MM.1S (cell line): ENCODE measurements at regions not wholly inside any gene's neighbourhood (a gene's known extent, or its start where the extent isn't known, plus 50 kb on each side); places are given as distances from the start of the nearest gene placed in this dataset.

Source experiments
- DNase-seq: peaks from one replicate; pipeline ENCODE4 v3.0.0-alpha.2; 2015
- H2AFZ ChIP-seq: fragments of 300-600 bp; sonication (generic); 2 replicates; pipeline ENCODE4 v1.6.0; 2016; ENCODE audit warnings: antibody characterized with exemption, low read length
- H3F3A ChIP-seq: fragments of 300-600 bp; sonication (generic); 2 replicates; pipeline ENCODE4 v1.6.1; 2016; ENCODE audit warnings: mild to moderate bottlenecking, antibody characterized with exemption, low read length, moderate library complexity, mixed read lengths; ENCODE audit not compliant: insufficient read depth
- H3K27ac ChIP-seq: fragments of 300-600 bp; sonication (generic); 2 replicates; pipeline ENCODE4 v1.5.1; 2016; ENCODE audit warnings: mild to moderate bottlenecking, low read length
- H3K27me3 ChIP-seq: fragments of 300-600 bp; sonication (generic); replicated peaks from 2 replicates; pipeline ENCODE4 v1.6.0; 2016; ENCODE audit warnings: low read length; ENCODE audit not compliant: insufficient read depth
- H3K36me3 ChIP-seq: fragments of 300-600 bp; sonication (generic); replicated peaks from 2 replicates; pipeline ENCODE4 v1.6.1; 2016; ENCODE audit warnings: mild to moderate bottlenecking, low read length, mixed read lengths; ENCODE audit not compliant: insufficient read depth
- H3K4me1 ChIP-seq: fragments of 300-600 bp; sonication (generic); 2 replicates; pipeline ENCODE4 v1.6.1; 2016; ENCODE audit warnings: low read length, mixed read lengths
- H3K4me2 ChIP-seq: fragments of 300-600 bp; sonication (generic); 2 replicates; pipeline ENCODE4 v1.6.0; 2016; ENCODE audit warnings: low read depth, low read length
- H3K4me3 ChIP-seq: fragments of 300-600 bp; sonication (generic); 2 replicates; pipeline ENCODE4 v1.5.1; 2016; ENCODE audit warnings: low read length, mixed read lengths
- H3K79me2 ChIP-seq: fragments of 300-600 bp; sonication (generic); 2 replicates; pipeline ENCODE4 v1.6.1; 2016; ENCODE audit warnings: mixed run types, low read length, mixed read lengths
- H3K9ac ChIP-seq: fragments of 300-600 bp; sonication (generic); 2 replicates; pipeline ENCODE4 v1.6.1; 2016; ENCODE audit warnings: low read length, mixed read lengths
- H3K9me2 ChIP-seq: fragments of 300-600 bp; sonication (generic); replicated peaks from 2 replicates; pipeline ENCODE4 v1.6.1; 2016; ENCODE audit warnings: mild to moderate bottlenecking, low read length, mixed read lengths; ENCODE audit not compliant: insufficient read depth
- H3K9me3 ChIP-seq: fragments of 300-600 bp; sonication (generic); replicated peaks from 2 replicates; pipeline ENCODE4 v1.6.1; 2016; ENCODE audit warnings: mild to moderate bottlenecking, low read length, mixed read lengths; ENCODE audit not compliant: insufficient read depth
- H4K20me1 ChIP-seq: fragments of 300-600 bp; sonication (generic); 2 replicates; pipeline ENCODE4 v1.6.1; 2016; ENCODE audit warnings: mild to moderate bottlenecking, low read length, moderate library complexity, mixed read lengths; ENCODE audit not compliant: insufficient read depth
- EZH2 ChIP-seq: fragments of 300-600 bp; sonication (generic); optimal IDR thresholded peaks from 2 replicates; pipeline ENCODE3; 2017; ENCODE audit warnings: low read depth, mild to moderate bottlenecking, antibody characterized with exemption, low read length, mixed read lengths
- EZH2phosphoT487 ChIP-seq: fragments of 300-600 bp; sonication (generic); IDR thresholded peaks from 2 replicates; pipeline ENCODE4 v1.6.1; 2018; ENCODE audit warnings: antibody characterized with exemption, low read length
- TF ChIP-seq, protein P1 (sequence below): fragments of 300-600 bp; sonication (generic); IDR thresholded peaks from 2 replicates; pipeline ENCODE4 v1.5.1; 2016; ENCODE audit warnings: antibody characterized with exemption, low read length, mixed read lengths

DNA sequence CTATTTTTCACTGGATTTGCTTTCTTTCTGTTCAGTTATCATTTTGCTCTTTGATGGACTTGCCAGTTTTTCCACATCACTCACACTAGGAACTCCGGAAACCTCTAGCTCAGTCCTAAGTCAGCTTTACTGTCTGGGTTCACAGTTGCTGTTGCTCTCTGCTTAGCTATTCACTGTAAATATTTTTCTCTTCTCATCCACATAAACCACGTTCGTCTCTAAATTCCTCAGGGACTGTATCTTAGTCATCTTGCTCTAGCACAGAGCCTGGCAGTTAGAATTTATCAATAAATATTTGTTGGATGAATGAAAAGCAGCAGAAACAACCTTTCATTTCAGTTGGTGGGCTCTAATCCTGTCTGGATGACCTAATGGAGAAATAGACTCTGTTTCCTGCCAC, 119.4 kb upstream of the DMD start:
- Histone ChIP-seq H4K20me1 (no peaks in the 10 kb centered on the region), H3K9me3 (no peaks in the 10 kb centered on the region), H3F3A (no peaks in the 10 kb centered on the region), H3K27ac (no peak overlapping the region), H3K79me2 (no peaks in the 10 kb centered on the region), H3K36me3 (no peaks in the 10 kb centered on the region), H3K4me3 (no peak overlapping the region), H3K27me3 (no peaks in the 10 kb centered on the region), H3K4me2 (no peak overlapping the region), H3K4me1 (no peaks in the 10 kb centered on the region), H3K9me2 (no peaks in the 10 kb centered on the region), H2AFZ (no peak overlapping the region), H3K9ac (no peak overlapping the region)
- DNase-seq: no peak
- no peak for TF ChIP-seq EZH2phosphoT487
- no peak for TF ChIP-seq EZH2
- TF ChIP-seq, protein P1, sequence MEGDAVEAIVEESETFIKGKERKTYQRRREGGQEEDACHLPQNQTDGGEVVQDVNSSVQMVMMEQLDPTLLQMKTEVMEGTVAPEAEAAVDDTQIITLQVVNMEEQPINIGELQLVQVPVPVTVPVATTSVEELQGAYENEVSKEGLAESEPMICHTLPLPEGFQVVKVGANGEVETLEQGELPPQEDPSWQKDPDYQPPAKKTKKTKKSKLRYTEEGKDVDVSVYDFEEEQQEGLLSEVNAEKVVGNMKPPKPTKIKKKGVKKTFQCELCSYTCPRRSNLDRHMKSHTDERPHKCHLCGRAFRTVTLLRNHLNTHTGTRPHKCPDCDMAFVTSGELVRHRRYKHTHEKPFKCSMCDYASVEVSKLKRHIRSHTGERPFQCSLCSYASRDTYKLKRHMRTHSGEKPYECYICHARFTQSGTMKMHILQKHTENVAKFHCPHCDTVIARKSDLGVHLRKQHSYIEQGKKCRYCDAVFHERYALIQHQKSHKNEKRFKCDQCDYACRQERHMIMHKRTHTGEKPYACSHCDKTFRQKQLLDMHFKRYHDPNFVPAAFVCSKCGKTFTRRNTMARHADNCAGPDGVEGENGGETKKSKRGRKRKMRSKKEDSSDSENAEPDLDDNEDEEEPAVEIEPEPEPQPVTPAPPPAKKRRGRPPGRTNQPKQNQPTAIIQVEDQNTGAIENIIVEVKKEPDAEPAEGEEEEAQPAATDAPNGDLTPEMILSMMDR: no peak

DNA sequence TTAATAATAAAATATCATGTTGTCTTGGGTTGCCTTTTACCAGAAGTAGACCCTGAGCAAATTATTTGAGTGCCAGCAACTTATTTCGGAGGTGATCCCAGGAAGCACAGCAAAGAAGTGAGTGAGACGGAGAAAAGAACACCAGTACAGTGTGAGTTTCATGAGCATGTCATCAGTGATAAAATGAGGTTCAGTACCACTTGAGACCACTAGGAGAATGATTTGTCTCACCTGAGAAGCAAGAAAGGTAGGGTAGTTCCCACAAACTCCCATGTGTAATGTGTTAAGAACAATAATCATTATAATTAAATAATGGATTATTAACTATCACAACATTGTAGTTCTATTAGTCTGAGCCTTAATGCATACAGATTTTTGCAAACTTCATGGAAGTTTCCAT, 112.8 kb upstream of the DMD start:
- no peak for DNase-seq

DNA sequence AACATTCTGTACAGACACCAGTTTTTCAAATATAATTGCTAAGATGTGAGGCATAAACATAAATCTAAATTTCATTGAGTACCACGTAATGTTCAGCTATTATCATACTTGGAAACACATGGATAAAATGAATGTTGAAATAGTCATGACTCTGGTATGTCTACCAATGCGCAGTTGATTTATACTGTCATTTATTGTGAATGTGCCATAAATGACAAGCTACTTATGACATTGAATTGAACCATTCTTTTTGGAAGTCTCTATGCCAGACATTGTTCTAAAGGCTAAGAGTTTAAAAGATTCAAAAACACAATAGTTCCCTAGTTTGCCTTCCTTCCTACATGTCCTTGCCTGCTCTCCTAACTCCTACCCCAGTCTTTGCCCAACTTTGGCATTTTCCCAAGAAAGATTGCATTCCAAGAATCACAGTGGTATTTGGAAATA, 96.6 kb upstream of the DMD start:
- TF ChIP-seq, protein P1: no peak
- TF ChIP-seq EZH2 (no peak), EZH2phosphoT487 (no peak)

More for the DNA sequence above, 112.8 kb upstream of the DMD start:
- no peak overlapping the region for H3K27ac ChIP-seq
- H3K79me2 ChIP-seq: no peaks in the 10 kb centered on the region
- H2AFZ ChIP-seq: no peak overlapping the region
- TF ChIP-seq EZH2phosphoT487 (no peak), EZH2 (no peak)
- TF ChIP-seq, protein P1: no peak
- no peaks in the 10 kb centered on the region for H3K27me3 ChIP-seq
- H3K9me3 ChIP-seq: no peaks in the 10 kb centered on the region
- no peaks in the 10 kb centered on the region for H3K9me2 ChIP-seq
- H3K4me3 ChIP-seq: no peak overlapping the region
- H3K4me2 ChIP-seq: no peak overlapping the region
- H4K20me1 ChIP-seq: no peaks in the 10 kb centered on the region
- H3K36me3 ChIP-seq: no peaks in the 10 kb centered on the region
- H3F3A ChIP-seq: no peaks in the 10 kb centered on the region
- H3K9ac ChIP-seq: no peak overlapping the region
- no peaks in the 10 kb centered on the region for H3K4me1 ChIP-seq

More for the DNA sequence above, 96.6 kb upstream of the DMD start:
- Histone ChIP-seq H3K9me2 (no peaks in the 10 kb centered on the region), H3K4me2 (no peak overlapping the region), H4K20me1 (no peaks in the 10 kb centered on the region), H3K4me3 (no peak overlapping the region), H3K4me1 (no peaks in the 10 kb centered on the region), H3F3A (no peaks in the 10 kb centered on the region), H3K79me2 (no peaks in the 10 kb centered on the region), H2AFZ (no peak overlapping the region), H3K9me3 (no peaks in the 10 kb centered on the region), H3K36me3 (no peaks in the 10 kb centered on the region), H3K27ac (no peak overlapping the region), H3K27me3 (no peaks in the 10 kb centered on the region), H3K9ac (no peak overlapping the region)
- no peak for DNase-seq
